HG02571 (cell line): ENCODE measurements at regions not wholly inside any gene's neighbourhood (a gene's known extent, or its start where the extent isn't known, plus 50 kb on each side); places are given as distances from the start of the nearest gene placed in this dataset.

Experiments
- ATAC-seq: cut with Tn5 transposase; IDR thresholded peaks from one replicate; pipeline ENCODE4 v1.9.1; 2021; ENCODE audit warnings: mild to moderate bottlenecking, moderate library complexity; ENCODE audit not compliant: unreplicated experiment

DNA sequence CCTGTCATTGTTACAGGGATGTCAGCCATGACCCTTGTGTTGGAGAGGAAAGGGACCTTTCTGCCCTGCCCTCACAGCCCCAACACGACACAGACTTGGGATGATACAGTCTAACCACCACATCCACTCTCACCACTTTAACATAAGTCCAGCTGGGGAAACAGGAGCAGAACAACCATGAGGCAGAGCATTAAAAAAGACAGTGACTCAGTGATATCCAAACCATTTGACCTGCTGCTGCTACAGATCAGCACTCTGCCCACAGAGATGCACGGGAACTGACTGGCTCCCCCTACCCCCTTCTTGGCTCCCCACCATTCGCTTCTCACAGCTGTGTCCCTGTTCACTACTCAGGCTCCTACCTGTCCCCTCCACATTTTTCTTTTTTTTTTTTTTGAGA lies 458.6 kb downstream of the ZNF608 start:
- ATAC-seq = no peak

DNA sequence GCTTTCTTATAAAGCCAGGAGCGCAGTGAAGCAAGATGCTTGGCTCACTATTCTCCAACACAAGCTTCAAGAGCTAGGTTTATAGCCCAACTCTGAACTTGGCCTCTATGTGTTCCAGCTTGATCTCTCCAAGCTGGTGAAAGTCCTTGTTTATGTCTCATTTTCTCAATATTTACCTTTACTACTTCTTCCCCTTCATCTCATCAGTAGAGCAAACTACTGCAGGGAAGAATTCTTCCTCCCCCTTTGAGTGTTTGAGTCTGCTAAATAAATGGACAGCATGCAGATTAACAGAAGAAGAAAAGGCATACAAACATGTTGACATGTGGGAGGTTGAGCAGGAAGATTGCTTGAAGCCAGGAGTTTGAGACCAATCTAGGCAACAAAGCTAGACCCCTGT lies 460.7 kb downstream of the ZNF608 start:
- ATAC-seq = no peak

DNA sequence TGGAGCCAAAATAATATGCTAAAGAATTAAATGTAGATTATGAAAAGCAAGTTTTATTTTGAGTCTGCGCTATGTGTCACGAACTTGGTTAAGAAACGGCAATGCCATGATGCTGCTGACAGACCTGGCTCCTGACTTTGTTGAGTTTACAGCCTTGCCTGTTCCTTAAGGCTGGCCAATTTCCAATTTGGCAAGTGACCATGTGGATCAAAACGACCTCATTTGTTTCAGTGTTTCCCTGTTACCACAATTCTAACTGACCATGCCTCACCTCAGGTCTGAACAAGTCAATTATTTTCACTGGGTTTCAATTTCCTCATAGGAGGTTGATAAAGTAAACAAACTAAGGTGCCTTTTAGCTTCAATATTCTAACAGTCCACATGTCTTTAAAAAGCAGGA lies 461.4 kb downstream of the ZNF608 start:
- no peak for ATAC-seq

DNA sequence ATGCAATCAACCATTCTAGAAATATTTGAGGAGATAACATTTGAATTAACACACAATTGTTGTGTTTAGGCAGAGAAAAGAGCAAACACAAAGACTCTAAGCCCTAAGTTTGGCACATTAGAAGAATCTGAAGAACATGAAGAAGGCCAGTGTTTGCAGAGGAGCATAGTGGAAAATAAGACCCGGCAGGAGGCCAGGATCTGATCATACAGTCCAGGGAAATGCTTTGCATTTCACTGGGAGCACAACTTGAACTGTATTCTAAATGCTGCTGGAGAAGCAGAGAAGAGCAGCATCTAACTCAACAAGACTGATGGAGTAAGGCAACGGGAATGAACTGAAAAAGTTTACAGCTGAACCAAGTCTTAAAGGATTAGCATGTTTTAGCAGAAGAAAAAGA lies 463.4 kb downstream of the ZNF608 start:
- no peak for ATAC-seq

DNA sequence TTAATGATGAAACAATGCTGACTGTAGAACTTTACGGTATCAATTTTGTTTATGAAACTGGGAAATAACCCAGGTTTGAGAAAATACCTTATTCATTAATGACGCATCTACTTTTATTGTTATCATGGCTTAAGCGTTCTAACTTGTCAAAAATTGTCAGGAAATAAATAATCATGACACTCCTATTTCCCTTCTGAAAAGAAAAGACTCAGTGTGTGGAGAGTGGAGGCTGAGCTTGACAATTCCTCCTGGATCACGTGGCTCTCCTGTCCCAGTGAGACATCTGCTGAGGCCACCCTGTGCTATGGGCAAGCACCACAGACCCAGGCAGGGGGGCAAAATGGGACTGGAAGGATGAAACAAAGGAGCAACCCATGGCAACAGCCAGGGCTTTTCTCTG lies 466.4 kb downstream of the ZNF608 start:
- ATAC-seq = no peak

DNA sequence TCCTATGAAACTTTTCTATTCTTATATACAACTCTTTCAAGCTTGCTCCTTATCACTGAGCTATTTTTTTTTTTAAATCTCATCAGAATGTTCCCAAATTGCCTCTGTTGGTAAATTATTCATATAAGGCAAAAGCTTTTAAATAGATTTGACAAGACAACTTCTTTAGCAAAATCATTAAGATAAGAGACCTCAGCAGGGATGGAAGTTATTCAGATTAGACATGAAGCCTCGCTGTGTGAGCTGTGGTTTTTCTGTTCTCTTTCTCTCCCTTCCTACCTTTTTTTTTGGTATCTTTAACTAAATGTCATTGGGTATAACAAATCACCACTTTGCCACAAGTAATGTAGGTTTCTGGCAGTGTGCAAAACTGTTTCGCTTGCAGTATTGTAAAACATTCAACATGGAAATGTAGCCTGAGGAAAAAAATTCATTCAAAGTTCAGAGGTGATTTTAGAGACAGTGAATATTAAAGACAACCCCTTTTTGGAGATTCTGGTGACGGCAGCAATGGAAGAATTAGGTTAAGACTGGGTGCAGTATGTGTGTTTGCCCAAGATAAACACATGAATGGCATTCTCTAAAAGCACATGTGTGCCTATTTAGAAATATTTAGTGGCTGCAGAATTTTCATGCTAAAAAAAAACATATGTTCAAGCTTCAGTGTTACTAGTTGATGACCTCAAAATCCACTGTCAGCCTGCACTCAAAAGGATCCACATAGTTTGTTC lies 467.1 kb downstream of the ZNF608 start:
- ATAC-seq = no peak

DNA sequence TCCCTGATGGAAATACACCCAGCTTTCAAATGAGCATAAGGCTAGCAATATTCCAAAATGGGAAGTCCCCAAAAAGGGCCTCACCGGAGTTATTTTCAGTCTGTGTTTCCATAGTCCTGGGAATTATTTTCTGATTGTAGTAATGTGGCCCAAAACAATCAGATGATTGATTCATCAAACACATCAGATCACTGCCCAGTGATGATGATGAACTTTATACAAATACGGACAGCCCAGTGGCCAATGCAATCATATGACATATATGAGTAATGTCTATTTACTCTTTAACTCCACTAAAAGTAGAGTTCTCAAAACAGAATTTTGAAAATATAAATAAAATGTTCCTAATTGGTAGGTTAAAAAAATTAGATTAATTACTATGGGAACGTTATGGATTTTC lies 467.8 kb downstream of the ZNF608 start:
- ATAC-seq = no peak

DNA sequence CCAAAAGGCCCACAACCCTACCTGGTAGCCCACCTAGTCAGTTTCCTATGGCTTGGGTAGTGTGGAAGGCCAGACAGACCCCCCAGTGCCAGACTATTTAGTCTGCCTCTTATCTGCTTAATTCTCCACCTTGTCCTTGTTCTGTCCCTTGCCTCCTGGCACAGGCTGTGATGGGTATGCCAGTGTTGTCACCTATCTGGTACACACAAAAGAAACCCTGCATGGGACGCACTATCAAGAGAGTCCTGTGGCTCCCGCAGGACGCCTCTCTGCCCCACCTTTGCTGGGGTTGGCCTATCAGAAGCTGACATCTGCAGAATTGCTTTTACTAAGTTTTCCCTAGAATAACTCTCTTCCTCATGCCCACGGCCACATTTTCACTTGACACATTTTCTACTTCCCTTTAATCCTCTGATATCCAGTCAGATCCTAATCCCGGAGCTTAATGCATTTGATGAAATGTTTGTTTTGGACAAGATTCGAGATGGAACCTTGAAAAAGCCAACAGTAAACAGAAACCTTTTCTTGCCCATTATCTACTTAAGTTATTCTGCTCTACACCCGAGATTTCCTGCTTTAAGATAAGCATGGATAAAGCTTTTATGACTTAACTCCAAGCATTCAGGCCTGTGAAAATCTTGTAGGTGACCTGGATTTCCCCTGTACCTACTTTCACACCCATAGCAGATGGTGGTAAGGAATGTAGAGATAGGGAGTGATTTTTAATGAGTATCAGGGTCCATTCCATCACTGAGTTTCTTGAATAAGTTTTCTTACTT lies 468.5 kb downstream of the ZNF608 start:
- no peak for ATAC-seq

DNA sequence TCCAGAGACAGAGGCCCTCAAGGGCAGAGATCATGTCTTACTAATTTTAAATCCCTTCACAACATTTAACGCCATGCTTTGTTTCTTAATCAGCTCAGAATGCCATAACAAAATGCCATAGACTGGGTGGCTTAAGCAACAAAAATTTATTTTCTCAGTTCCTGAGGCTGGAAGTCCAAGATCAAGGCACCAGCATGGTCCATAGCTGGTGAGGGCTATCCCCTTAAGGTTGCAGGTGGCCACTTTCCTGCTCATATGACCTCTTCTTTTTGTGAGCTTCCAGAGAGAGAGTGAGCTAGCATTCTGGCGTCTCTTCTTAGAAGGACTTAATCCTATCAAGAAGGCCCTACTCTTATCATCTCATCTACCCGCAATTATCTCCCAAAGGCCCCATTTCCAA lies 470.3 kb downstream of the ZNF608 start:
- no peak for ATAC-seq

DNA sequence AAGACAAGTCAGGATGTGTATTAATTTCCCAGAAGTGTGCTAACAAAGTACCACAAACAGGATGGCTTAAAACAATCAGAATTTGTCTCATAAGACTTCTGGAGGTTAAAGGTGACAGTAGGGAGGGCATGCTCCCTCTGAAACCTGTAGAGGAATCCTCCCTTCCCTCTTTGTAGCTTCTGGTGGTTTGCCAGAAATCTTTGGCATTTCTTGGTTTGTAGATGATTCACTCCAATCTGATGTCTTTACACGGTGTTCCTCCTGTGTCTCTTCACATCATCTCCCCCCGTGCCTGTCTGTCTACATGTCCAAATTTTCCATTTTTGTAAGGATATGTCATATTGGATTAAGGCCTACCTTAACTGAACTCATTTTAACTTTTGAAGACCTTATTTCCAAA lies 471.5 kb downstream of the ZNF608 start:
- ATAC-seq = no peak

DNA sequence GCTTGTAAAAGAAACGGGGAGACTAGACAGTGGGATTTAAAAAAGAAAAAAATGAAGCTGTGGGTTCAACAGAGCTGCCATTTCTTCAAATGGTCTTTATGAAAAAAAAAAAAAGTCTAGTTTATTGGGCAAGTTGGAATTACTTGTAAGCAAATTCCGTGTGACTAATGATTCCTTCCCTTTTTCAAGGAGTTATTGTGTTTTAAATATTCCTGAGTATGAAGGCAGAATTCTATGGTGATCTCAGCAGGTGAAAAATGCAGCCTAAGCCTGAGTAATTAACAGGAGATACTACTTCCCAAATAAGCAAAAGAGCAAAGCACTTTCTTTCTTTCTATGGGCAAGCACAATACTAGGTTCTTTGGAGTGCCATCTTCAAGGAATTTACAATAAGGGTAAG lies 481.9 kb downstream of the ZNF608 start:
- no peak for ATAC-seq

DNA sequence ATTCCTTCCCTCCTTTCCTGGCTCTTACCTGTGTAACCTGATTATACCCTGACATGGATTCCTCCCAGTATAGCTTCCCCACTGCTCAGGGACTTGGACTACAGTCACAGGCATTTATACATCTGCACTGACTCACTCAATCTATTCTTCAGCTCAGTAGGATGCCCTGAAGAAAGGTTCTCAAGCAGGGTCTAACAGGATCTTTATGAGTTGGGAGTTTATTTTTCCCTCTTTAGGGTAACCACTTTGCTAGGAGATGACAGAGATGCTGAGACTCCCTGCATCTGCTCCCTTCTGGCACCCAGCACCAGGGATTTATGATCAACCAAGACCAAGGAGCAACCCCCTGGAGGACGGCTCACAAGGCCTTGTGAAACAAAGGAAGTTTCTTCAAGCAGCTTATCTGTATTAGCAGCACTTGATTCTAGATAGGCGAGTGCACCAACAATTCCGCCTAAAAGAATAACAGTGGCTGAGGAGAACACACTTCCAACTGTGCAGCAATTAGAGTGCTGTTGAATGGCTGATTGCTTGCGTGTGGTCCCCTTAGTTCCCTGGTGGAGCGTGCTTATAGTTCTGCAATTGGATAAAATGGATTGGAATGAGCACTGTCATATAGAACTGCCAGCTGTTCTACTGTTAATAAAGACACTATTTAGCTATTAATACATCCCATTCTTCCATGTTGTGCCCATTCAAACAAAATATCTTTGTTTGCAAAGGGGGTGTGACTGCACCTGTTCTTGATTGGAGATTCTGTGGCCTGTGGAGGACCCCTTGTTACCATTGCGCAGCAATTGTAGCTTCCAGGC lies 482.6 kb downstream of the ZNF608 start:
- no peak for ATAC-seq

DNA sequence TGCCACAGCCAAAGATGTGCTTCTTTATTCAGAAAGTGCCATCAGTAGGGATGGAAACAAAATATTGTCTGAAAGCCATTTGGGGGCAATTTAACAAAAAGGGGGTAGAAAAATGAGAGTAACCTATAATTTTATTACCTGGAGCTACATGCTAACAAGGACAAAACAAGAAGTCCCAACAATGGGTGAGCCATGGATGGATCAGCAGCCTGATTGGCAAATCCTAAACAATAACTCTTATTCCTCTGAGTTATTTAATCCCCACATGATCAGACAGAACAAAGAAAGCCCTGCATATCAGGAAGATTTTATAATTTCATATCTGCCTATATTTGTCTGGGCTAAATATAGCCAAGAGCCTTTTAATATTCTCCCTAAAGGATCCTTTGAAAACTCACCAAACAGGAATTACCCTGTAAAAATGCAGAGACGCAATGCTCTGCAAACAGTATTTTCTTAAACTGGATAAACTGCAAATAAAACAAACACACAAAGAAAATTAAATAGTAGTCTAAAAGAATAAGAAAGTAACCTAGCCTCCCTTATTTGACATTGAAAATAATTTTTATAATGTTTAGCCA lies 483.4 kb downstream of the ZNF608 start:
- ATAC-seq = no peak

DNA sequence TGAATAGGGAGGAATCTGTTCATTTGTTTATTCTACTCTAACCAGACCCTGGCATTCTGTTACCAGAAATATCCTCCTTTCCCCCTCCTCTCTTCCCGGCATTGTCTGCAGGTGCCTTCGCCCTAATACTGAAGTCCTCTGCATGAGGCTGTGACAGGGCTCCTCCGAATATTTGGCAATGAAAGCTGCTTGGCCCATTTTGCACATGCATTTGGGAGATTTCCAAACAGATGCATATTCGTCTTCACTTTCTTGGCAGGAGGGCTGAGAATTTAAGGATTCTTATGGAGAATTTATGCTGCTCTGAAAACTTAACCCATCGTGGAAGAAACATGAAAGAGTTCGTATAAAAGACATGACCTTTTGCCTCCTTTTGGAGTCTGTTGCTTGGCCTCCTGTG lies 484.0 kb downstream of the ZNF608 start:
- no peak for ATAC-seq

DNA sequence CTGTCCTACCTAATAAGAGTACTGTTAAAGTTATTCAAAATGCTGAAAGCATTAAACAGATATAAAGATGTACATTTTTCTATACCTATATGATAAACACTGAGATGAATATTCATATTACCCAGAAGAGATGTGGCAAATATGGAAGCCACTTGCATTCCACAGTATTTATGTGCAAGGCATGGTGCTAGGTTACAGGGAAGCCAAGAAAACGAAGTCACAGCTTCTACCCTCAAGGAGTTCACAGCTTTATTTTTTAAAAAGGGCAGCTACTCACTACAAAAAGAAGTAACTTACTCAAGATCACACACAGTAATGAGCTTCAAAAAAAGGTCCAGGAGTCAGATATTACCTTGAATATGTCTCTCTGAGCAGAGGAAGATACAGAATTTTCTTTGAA lies 484.6 kb downstream of the ZNF608 start:
- ATAC-seq = no peak

DNA sequence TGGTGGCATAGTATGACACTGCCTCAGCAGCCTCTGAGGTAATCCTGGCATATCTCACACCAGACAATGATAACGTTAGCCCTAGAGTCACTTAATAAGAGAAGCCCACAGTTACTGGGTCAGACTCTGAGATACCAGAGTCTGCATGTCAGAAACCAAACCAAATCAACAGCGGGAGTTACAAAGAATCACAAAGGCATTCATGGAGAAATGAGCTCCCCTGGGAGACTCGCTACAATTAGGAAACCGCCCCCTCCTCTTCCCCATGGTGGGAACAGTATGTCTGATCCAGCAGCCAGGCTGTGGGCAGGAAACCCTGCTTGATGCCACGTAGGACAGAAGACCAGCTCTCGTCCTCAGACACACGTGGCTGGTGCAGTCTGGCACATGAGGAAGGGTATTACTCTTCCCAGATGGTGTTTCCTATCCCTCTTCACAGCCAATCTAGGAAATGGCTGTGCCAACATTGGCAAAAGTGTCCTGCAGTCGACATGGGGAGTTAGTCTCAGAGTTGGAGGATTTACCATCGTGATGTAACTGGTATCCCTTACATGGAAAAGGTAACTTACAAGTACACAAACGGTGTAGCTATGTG lies 485.4 kb downstream of the ZNF608 start:
- no peak for ATAC-seq

DNA sequence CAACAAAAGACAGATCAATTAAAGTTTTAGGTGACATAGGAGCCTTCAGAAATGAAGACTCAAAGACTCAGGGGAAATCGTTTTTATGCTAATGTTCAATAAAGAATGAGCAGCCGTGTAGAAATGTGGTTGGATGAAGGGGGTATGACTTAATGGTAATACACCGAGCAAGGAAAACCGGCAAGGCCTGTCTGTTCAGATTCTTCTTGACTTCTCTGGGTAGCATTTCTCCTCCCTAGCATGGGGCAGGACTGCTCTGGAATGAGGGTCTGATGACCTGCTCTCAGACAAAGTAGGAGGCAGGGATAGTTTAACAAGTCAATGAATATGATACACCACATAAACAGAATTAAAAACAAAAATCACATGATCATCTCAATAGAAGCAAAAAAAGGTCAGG lies 487.4 kb downstream of the ZNF608 start:
- no peak for ATAC-seq

DNA sequence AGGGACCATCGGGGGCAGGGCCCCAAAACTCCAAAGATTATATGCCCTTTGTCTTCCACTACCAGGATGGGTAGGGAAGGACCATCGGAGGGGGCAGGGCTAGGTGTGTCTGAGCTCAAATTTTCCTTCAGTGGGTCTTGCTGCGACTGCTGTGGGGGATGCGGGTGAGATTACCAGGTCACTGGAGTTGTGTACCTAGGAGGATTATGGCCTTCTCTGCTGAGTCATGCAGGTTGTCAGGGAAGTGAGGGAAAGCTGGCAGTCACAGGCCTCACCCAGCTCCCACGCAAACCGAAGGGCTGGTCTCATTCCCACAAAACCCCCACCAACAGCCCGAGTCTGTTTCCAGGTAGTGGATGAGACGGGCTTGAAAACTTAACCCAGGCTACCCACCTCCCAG lies 489.4 kb downstream of the ZNF608 start:
- ATAC-seq = no peak

DNA sequence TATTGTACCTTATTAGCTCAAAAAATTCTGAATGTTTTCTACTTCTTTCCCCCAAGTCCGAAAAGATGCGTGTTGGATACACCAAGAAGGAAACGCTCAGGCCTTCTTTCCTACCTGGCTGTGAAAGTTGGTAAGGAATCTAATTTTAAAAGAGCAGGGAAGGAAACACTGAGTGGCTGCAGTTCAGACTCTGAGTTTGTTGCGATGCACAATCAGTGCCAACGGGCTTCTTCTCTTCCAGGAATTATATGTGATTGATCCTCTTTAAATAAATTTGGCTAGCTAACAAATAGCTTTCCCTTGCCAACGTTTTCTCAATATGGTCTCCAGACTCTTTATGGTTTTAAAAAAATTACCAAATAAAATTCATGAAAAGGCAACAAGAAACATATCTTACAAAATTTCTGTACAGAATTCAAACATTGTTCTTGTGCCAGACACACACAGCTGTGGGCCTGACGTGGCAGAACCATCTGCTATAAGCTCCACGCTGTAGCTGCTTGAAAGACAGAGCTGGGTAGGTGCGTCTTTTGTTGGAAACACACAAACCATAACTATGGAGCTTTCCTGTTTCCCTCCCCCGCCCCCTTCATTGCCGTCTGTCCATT lies 493.1 kb downstream of the ZNF608 start:
- no peak for ATAC-seq

DNA sequence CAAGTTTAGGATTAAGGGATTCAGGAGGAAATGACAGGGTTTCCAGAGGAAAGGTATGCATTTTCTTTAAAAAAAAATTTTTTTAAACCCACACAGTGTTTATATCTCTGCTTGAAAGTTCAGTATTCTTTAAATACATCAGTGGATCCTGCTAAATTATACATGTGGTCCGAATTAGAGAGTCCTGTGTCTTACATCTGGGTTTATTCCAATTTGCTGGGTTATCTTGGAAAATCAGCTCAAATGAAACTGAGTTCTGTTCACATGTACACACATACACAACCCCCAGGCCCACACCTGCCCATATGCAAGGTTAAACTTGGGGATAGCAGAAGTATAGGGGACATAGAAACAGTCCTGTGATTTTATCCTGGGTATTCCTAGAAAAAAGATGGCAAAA lies 493.7 kb downstream of the ZNF608 start:
- no peak for ATAC-seq

DNA sequence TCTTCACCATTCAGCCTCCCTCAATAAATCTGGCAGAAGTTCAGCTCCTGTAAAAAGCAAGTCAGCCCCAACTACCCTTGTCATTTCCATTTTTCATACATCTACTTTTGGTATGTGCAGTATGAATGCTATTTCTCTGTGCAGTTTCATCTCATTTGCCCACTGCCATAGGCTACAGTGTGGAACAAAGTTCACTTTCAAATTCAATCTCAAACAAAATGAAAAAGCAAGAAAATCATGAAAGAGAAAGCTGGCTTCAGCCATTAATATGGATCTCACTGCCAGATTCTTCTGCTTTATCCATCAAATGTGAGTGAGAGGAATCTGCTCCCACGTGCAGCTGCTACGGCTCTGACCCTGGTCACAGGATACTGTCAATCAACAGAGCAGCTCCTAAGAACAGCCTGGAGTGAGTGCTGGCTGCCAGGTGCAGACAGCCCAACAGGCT lies 494.2 kb downstream of the ZNF608 start:
- no peak for ATAC-seq
